HG02870 (cell line): ENCODE measurements at regions not wholly inside any gene's neighbourhood (a gene's known extent, or its start where the extent isn't known, plus 50 kb on each side); places are given as distances from the start of the nearest gene placed in this dataset.
"Not testable (repeated sequence)": the region's sequence is repeated elsewhere in the genome, so short reads cannot be mapped to it uniquely, and the experiment has no call there.

Source experiments
- ATAC-seq: cut with Tn5 transposase; IDR thresholded peaks from one replicate; pipeline ENCODE4 v1.9.1; 2021; ENCODE audit warnings: mild to moderate bottlenecking, moderate library complexity; ENCODE audit not compliant: unreplicated experiment

- not testable (repeated sequence) for ATAC-seq
Measured at GRCh38 chr12:75686233-75686632, 174.8 kb upstream of the KRR1 start.

- no peak for ATAC-seq
Measured at GRCh38 chr12:75685617-75686225, 174.3 kb upstream of the KRR1 start.

GRCh38 chr12:75684678-75685616 is 173.5 kb upstream of the KRR1 start:
- ATAC-seq = no peak

- ATAC-seq = not testable (repeated sequence)
Measured at GRCh38 chr12:75683995-75684586, 172.7 kb upstream of the KRR1 start.

- no peak for ATAC-seq
Measured at GRCh38 chr12:75683220-75683619, 171.8 kb upstream of the KRR1 start.

GRCh38 chr12:75677522-75677921 is 166.1 kb upstream of the KRR1 start:
- ATAC-seq = no peak

GRCh38 chr12:75674393-75674792 is 163.0 kb upstream of the KRR1 start:
- ATAC-seq = no peak

GRCh38 chr12:75672200-75672599 is 160.8 kb upstream of the KRR1 start:
- no peak for ATAC-seq

- ATAC-seq = no peak
Measured at GRCh38 chr12:75670216-75670615, 158.8 kb upstream of the KRR1 start.

- ATAC-seq = no peak
Measured at GRCh38 chr12:75666939-75667334, 155.5 kb upstream of the KRR1 start.

- ATAC-seq = no peak
Measured at GRCh38 chr12:75666126-75666938, 154.9 kb upstream of the KRR1 start.

- no peak for ATAC-seq
Measured at GRCh38 chr12:75665216-75665615, 153.8 kb upstream of the KRR1 start.

- no peak for ATAC-seq
Measured at GRCh38 chr12:75662511-75663159, 151.2 kb upstream of the KRR1 start.

- no peak for ATAC-seq
Measured at GRCh38 chr12:75661908-75662307, 150.5 kb upstream of the KRR1 start.

GRCh38 chr12:75660805-75661404 is 149.5 kb upstream of the KRR1 start:
- no peak for ATAC-seq

- ATAC-seq = no peak
Measured at GRCh38 chr12:75660107-75660530, 148.7 kb upstream of the KRR1 start.

- no peak for ATAC-seq
Measured at GRCh38 chr12:75658901-75659823, 147.8 kb upstream of the KRR1 start.

GRCh38 chr12:75658286-75658685 is 146.9 kb upstream of the KRR1 start:
- ATAC-seq = no peak

GRCh38 chr12:75657831-75658230 is 146.4 kb upstream of the KRR1 start:
- no peak for ATAC-seq
